Inferior parietal cortex (tissue), 1 donor: ENCODE measurements at regions not wholly inside any gene's neighbourhood (a gene's known extent, or its start where the extent isn't known, plus 50 kb on each side); places are given as distances from the start of the nearest gene placed in this dataset.
"Not testable (repeated sequence)": the region's sequence is repeated elsewhere in the genome, so short reads cannot be mapped to it uniquely, and the experiment has no call there.

Source experiments
- DNase-seq: peaks from one replicate; pipeline ENCODE4 v3.0.0-alpha.2; 2016; ENCODE audit errors: extremely low spot score

- no peak for DNase-seq
Observed at GRCh38 chr6:152811785-152812184, 61.2 kb downstream of the VIP start.

GRCh38 chr6:152815230-152815872 lies 64.8 kb downstream of the VIP start:
- no peak for DNase-seq

GRCh38 chr6:152816055-152816454 lies 65.5 kb downstream of the VIP start:
- no peak for DNase-seq

- DNase-seq = no peak
Observed at GRCh38 chr6:152821525-152821924, 70.9 kb downstream of the VIP start.

GRCh38 chr6:152824666-152825065 lies 74.1 kb downstream of the VIP start:
- DNase-seq = no peak

GRCh38 chr6:152828431-152828830 lies 77.8 kb downstream of the VIP start:
- no peak for DNase-seq

GRCh38 chr6:152834366-152834765 lies 83.8 kb downstream of the VIP start:
- not testable (repeated sequence) for DNase-seq

- DNase-seq = no peak
Observed at GRCh38 chr6:152836523-152836922, 85.9 kb downstream of the VIP start.

- no peak for DNase-seq
Observed at GRCh38 chr6:152845421-152845820, 94.8 kb downstream of the VIP start.

- DNase-seq = no peak
Observed at GRCh38 chr6:152846825-152847224, 96.2 kb downstream of the VIP start.

GRCh38 chr6:152848919-152849318 lies 98.3 kb downstream of the VIP start:
- no peak for DNase-seq

GRCh38 chr6:152854086-152854795 lies 103.6 kb downstream of the VIP start:
- no peak for DNase-seq

- no peak for DNase-seq
Observed at GRCh38 chr6:152858141-152858540, 107.5 kb downstream of the VIP start.

- no peak for DNase-seq
Observed at GRCh38 chr6:152859225-152859624, 108.6 kb downstream of the VIP start.

GRCh38 chr6:152863618-152864326 lies 113.2 kb downstream of the VIP start:
- DNase-seq = peak; percentile 92

GRCh38 chr6:152874267-152874666 lies 108.6 kb downstream of the FBXO5 start:
- no peak for DNase-seq

GRCh38 chr6:152874846-152875568 lies 107.8 kb downstream of the FBXO5 start:
- DNase-seq = no peak

- DNase-seq = no peak
Observed at GRCh38 chr6:152879681-152880080, 103.2 kb downstream of the FBXO5 start.

GRCh38 chr6:152893187-152893586 lies 89.7 kb downstream of the FBXO5 start:
- peak; percentile 10 for DNase-seq

- DNase-seq = no peak
Observed at GRCh38 chr6:152896923-152897322, 85.9 kb downstream of the FBXO5 start.

GRCh38 chr6:152897807-152898399 lies 84.9 kb downstream of the FBXO5 start:
- DNase-seq = peak; percentile 58

GRCh38 chr6:152904678-152905077 lies 78.2 kb downstream of the FBXO5 start:
- no peak for DNase-seq
